Cardiac muscle cell (in vitro differentiated cells and primary cell): ENCODE measurements at regions not wholly inside any gene's neighbourhood (a gene's known extent, or its start where the extent isn't known, plus 50 kb on each side); places are given as distances from the start of the nearest gene placed in this dataset.
A peak's percentile ranks its signal among the peaks of the same experiment; 100 is the strongest.

ENCODE experiments used
- DNase-seq, 2 donors: peaks; one replicate each; pipeline versions ENCODE4 v3.0.0 to v3.0.0-alpha.2; 2010 to 2017; ENCODE audit warnings: low read depth in 1 of 2, low spot score in 1 of 2
- H3K27ac ChIP-seq: fragments of 200-600 bp; sonication (generic); 2 replicates; pipeline ENCODE4 v1.5.1; 2016
- H3K27me3 ChIP-seq: fragments of 200-600 bp; sonication (generic); 2 replicates; pipeline ENCODE4 v1.6.0; 2016; ENCODE audit warnings: control low read depth
- H3K36me3 ChIP-seq: fragments of 200-600 bp; sonication (generic); 2 replicates; pipeline ENCODE4 v1.5.1; 2016; ENCODE audit warnings: control low read depth
- H3K4me1 ChIP-seq: fragments of 200-600 bp; sonication (generic); 2 replicates; pipeline ENCODE4 v1.8.1; 2017; ENCODE audit warnings: low read depth, mild to moderate bottlenecking, mixed run types
- H3K4me3 ChIP-seq: fragments of 200-600 bp; sonication (generic); 2 replicates; pipeline ENCODE4 v1.5.1; 2016; ENCODE audit warnings: mild to moderate bottlenecking
- H3K9me3 ChIP-seq: fragments of 200-600 bp; sonication (generic); 2 replicates; pipeline ENCODE4 v1.5.1; 2017; ENCODE audit warnings: low read depth, mild to moderate bottlenecking, control low read depth
- TF ChIP-seq, protein P1 (sequence below): IDR thresholded peaks from 2 replicates; pipeline ENCODE4 v1.5.1; 2012; ENCODE audit warnings: low read depth, mild to moderate bottlenecking, low read length

DNA sequence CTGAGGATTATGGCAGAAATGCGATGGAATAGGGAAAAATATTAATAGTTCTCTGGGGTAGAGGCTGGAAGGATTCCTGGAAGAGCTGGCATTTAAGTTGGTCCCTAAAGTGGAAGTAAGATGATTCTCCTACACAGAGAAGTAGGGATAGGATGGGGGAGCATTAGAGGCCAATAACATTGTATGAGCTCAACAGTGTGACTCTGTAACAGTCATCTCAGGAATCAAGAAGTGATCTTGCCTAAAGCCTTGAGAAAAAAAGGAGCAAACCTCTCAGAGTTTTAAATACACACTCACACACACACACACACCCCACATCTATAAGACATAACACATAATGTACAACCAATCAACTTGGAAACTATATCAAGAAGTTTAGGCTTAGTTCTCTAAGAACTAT, 117.7 kb upstream of the CDK1 start:
- Histone ChIP-seq H3K4me1 (no peaks in the 10 kb centered on the region), H3K27me3 (no peaks in the 10 kb centered on the region), H3K9me3 (no peaks in the 10 kb centered on the region), H3K27ac (no peak overlapping the region), H3K36me3 (no peaks in the 10 kb centered on the region), H3K4me3 (no peak overlapping the region)
- TF ChIP-seq, protein P1, sequence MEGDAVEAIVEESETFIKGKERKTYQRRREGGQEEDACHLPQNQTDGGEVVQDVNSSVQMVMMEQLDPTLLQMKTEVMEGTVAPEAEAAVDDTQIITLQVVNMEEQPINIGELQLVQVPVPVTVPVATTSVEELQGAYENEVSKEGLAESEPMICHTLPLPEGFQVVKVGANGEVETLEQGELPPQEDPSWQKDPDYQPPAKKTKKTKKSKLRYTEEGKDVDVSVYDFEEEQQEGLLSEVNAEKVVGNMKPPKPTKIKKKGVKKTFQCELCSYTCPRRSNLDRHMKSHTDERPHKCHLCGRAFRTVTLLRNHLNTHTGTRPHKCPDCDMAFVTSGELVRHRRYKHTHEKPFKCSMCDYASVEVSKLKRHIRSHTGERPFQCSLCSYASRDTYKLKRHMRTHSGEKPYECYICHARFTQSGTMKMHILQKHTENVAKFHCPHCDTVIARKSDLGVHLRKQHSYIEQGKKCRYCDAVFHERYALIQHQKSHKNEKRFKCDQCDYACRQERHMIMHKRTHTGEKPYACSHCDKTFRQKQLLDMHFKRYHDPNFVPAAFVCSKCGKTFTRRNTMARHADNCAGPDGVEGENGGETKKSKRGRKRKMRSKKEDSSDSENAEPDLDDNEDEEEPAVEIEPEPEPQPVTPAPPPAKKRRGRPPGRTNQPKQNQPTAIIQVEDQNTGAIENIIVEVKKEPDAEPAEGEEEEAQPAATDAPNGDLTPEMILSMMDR, result no peak
- no peak for DNase-seq

DNA sequence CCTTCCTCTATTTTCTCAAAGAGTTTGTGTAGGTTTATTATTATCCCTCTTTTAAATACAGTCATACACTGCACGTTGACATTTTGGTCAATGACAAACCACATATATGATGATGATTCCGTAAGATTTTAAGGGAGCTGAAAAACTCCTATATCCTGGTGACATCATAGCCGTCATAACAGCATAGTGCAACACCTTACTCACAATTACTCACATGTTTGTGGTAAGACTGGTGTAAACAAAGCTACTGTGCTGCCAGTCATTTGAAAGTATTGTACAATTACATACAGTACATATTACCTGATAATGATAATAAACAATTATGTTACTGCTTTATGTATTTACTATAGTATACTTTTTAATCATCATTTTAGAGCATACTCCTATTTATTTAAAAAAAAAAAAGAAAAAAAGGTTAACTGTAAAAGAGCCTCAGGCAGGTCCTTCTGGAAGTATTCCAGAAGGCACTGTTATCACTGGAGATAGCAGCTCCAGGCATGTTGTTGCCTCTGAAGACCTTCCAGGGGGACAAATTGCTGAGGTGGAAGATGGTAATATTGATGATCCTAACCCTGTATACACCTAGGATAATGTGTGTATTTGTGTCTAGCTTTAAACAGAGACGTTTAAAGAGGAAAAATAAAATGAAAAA, 123.3 kb upstream of the CDK1 start:
- Histone ChIP-seq H3K36me3 (no peaks in the 10 kb centered on the region), H3K4me1 (peaks cover 12% of the 10 kb centered on the region), H3K27ac (no peak overlapping the region), H3K9me3 (no peaks in the 10 kb centered on the region), H3K4me3 (no peak overlapping the region), H3K27me3 (no peaks in the 10 kb centered on the region)
- peak in 1 of 2 donors; percentile 21 for DNase-seq
- TF ChIP-seq, protein P1, result no peak

DNA sequence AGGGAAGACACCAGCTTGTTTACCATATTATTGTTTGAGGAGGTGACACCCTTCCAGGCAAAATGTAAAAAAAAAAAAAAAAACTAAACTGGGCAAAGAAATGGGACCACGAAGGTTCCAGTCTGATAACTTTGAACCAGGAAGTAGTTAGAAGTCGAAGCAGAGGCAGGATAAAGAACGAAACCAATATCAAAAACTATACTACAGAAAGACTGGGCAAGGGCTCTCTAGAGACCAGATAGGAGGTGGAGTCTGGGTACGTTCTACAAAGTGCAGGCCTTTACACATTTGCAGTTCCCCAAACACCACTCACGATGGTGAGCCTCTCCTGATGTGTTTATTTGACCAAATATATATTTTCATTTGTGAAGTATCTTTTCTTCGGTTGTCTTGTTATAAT, 125.7 kb upstream of the CDK1 start:
- Histone ChIP-seq H3K4me3 (no peak overlapping the region), H3K27me3 (no peaks in the 10 kb centered on the region), H3K27ac (no peak overlapping the region), H3K36me3 (no peaks in the 10 kb centered on the region), H3K9me3 (no peaks in the 10 kb centered on the region), H3K4me1 (peaks cover 17% of the 10 kb centered on the region)
- no peak for DNase-seq
- TF ChIP-seq, protein P1, result no peak

DNA sequence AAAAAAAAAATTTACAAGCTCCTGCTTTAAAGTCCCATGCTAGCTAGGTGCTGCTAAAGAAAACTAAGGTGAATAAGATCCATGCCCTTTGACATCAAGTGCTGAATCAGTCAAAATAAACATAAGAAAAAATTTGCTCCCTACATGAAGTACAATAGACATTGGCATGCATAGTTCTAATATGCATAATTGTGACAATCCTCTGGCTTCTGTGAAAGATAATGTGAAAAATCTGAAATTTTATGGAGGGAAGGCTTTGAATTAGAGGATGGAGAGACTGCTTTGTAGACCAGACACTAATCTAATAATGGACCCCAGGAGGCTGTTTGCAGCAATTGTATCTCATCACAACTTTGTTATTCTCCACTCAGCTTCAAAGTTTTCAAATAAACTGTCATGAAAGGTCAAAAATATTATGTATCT, 127.9 kb upstream of the CDK1 start:
- peaks cover 17% of the 10 kb centered on the region for H3K4me1 ChIP-seq
- no peak overlapping the region for H3K4me3 ChIP-seq
- H3K9me3 ChIP-seq, result no peaks in the 10 kb centered on the region
- no peak for DNase-seq
- no peaks in the 10 kb centered on the region for H3K36me3 ChIP-seq
- no peak overlapping the region for H3K27ac ChIP-seq
- TF ChIP-seq, protein P1, result no peak
- no peaks in the 10 kb centered on the region for H3K27me3 ChIP-seq

DNA sequence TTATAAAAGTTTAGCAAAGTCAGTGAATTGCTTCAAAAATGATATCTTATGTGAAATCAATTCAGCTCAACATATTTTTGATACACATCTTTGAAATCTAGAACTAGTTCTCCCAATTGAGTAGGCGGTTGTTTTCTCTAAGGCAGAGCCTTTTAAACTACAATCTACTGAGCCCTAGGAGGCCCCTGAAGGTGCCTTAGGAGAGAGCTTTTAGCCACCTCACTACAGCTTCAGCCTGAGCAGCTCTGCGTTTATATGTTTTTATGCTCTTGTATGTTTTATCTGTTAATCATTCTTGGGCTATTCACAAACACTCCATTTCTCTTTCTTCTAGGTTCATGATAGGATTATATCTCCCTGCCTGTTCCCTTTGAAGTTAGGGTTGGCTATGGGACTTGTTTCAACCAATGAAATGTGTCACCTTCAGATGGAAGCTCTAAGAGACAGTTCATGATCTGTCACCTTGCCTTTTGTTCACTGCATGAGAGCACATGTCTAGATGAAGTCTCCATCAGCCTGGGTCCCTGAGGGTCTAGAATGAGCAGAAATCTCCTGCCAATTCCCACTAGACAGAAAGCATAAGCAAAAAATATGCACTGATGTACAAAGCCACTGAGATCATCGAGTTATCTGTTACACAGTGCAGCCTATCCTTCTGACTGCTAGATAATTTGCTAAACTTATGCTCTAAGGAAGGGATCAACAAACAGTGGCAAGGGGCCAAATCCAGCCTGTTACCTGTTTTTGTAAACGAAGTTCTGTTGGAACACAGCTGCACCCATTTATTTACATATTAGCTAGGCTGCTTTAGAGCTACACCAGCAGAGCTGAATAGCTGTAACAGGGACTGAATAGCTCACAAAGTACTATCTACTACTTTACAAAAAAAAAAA, 128.5 kb upstream of the CDK1 start:
- Histone ChIP-seq H3K4me1 (peaks cover 13% of the 10 kb centered on the region), H3K27ac (no peak overlapping the region), H3K27me3 (no peaks in the 10 kb centered on the region), H3K9me3 (no peaks in the 10 kb centered on the region), H3K36me3 (no peaks in the 10 kb centered on the region), H3K4me3 (no peak overlapping the region)
- TF ChIP-seq, protein P1, result no peak
- DNase-seq, result no peak
